ENCODE measurements at regions not wholly inside any gene's neighbourhood (a gene's known extent, or its start where the extent isn't known, plus 50 kb on each side); places are given as distances from the start of the nearest gene placed in this dataset.

GRCh38 chr5:91797576-91797975 is 414.5 kb upstream of the ARRDC3 start:
- no peaks in the 10 kb centered on the region for H3K36me3 ChIP-seq (ENCODE audit: insufficient read depth, low read length)
- H3K9me3 ChIP-seq (ENCODE audit: insufficient read depth, low read depth, low read length), result no peaks in the 10 kb centered on the region
- TF ChIP-seq EZH2phosphoT487 (IDR thresholded peaks at IDR 0.05; ENCODE audit: borderline replicate concordance) (no peak), CTCF (conservative IDR thresholded peaks at IDR 0.05; ENCODE audit: low read length) (no peak)
- H3K4me1 ChIP-seq (ENCODE audit: insufficient read depth, low read length, poor library complexity, severe bottlenecking), result no peaks in the 10 kb centered on the region
- no peaks in the 10 kb centered on the region for H3K79me2 ChIP-seq (ENCODE audit: insufficient read depth, low read length)
- H3K9ac ChIP-seq (ENCODE audit: low read depth, low read length, poor library complexity, severe bottlenecking), result no peak overlapping the region
- H2AFZ ChIP-seq (ENCODE audit: low read length), result no peak overlapping the region
- H3K4me3 ChIP-seq (ENCODE audit: low read length, poor library complexity, severe bottlenecking), result no peak overlapping the region
- no peaks in the 10 kb centered on the region for H4K20me1 ChIP-seq (ENCODE audit: insufficient read depth, low read length, poor library complexity, severe bottlenecking)
- H3K27me3 ChIP-seq (ENCODE audit: insufficient read depth, low read length, poor library complexity, severe bottlenecking), result no peaks in the 10 kb centered on the region
- H3K9me2 ChIP-seq (replicated peaks; ENCODE audit: low read depth, low read length), result no peaks in the 10 kb centered on the region
- H3K4me2 ChIP-seq (ENCODE audit: low read depth, low read length, poor library complexity, severe bottlenecking), result no peak overlapping the region
- no peaks in the 10 kb centered on the region for H3F3A ChIP-seq (ENCODE audit: low read depth)

GRCh38 chr5:91794856-91795548 is 411.9 kb upstream of the ARRDC3 start:
- H3K4me3 ChIP-seq (ENCODE audit: low read length, poor library complexity, severe bottlenecking), result no peak overlapping the region
- TF ChIP-seq EZH2phosphoT487 (IDR thresholded peaks at IDR 0.05; ENCODE audit: borderline replicate concordance) (no peak), CTCF (conservative IDR thresholded peaks at IDR 0.05; ENCODE audit: low read length) (no peak)

GRCh38 chr5:91794455-91794854 is 411.3 kb upstream of the ARRDC3 start:
- H3K36me3 ChIP-seq (ENCODE audit: insufficient read depth, low read length), result no peaks in the 10 kb centered on the region
- H2AFZ ChIP-seq (ENCODE audit: low read length), result no peak overlapping the region
- H3K27me3 ChIP-seq (ENCODE audit: insufficient read depth, low read length, poor library complexity, severe bottlenecking), result no peaks in the 10 kb centered on the region
- no peak for TF ChIP-seq CTCF (conservative IDR thresholded peaks at IDR 0.05; ENCODE audit: low read length)
- no peak for TF ChIP-seq EZH2phosphoT487 (IDR thresholded peaks at IDR 0.05; ENCODE audit: borderline replicate concordance)
- no peaks in the 10 kb centered on the region for H4K20me1 ChIP-seq (ENCODE audit: insufficient read depth, low read length, poor library complexity, severe bottlenecking)
- H3K79me2 ChIP-seq (ENCODE audit: insufficient read depth, low read length), result no peaks in the 10 kb centered on the region
- no peaks in the 10 kb centered on the region for H3K4me1 ChIP-seq (ENCODE audit: insufficient read depth, low read length, poor library complexity, severe bottlenecking)
- no peaks in the 10 kb centered on the region for H3K9me3 ChIP-seq (ENCODE audit: insufficient read depth, low read depth, low read length)
- no peaks in the 10 kb centered on the region for H3F3A ChIP-seq (ENCODE audit: low read depth)
- no peaks in the 10 kb centered on the region for H3K9me2 ChIP-seq (replicated peaks; ENCODE audit: low read depth, low read length)
- no peak overlapping the region for H3K9ac ChIP-seq (ENCODE audit: low read depth, low read length, poor library complexity, severe bottlenecking)
- H3K4me3 ChIP-seq (ENCODE audit: low read length, poor library complexity, severe bottlenecking), result no peak overlapping the region
- H3K4me2 ChIP-seq (ENCODE audit: low read depth, low read length, poor library complexity, severe bottlenecking), result no peak overlapping the region

More at GRCh38 chr5:91794856-91795548, 411.9 kb upstream of the ARRDC3 start:
- H3K9me2 ChIP-seq (replicated peaks; ENCODE audit: low read depth, low read length), result no peaks in the 10 kb centered on the region
- no peak overlapping the region for H3K4me2 ChIP-seq (ENCODE audit: low read depth, low read length, poor library complexity, severe bottlenecking)
- no peaks in the 10 kb centered on the region for H3K9me3 ChIP-seq (ENCODE audit: insufficient read depth, low read depth, low read length)
- H3K4me1 ChIP-seq (ENCODE audit: insufficient read depth, low read length, poor library complexity, severe bottlenecking), result no peaks in the 10 kb centered on the region
- H2AFZ ChIP-seq (ENCODE audit: low read length), result no peak overlapping the region
- no peaks in the 10 kb centered on the region for H4K20me1 ChIP-seq (ENCODE audit: insufficient read depth, low read length, poor library complexity, severe bottlenecking)
- no peaks in the 10 kb centered on the region for H3K27me3 ChIP-seq (ENCODE audit: insufficient read depth, low read length, poor library complexity, severe bottlenecking)
- no peaks in the 10 kb centered on the region for H3K79me2 ChIP-seq (ENCODE audit: insufficient read depth, low read length)
- no peaks in the 10 kb centered on the region for H3K36me3 ChIP-seq (ENCODE audit: insufficient read depth, low read length)
- H3F3A ChIP-seq (ENCODE audit: low read depth), result no peaks in the 10 kb centered on the region
- no peak overlapping the region for H3K9ac ChIP-seq (ENCODE audit: low read depth, low read length, poor library complexity, severe bottlenecking)

Data from Loucy (cell line).